T-helper 17 cell (primary cell): ENCODE measurements at regions not wholly inside any gene's neighbourhood (a gene's known extent, or its start where the extent isn't known, plus 50 kb on each side); places are given as distances from the start of the nearest gene placed in this dataset.
"Not testable (repeated sequence)": the region's sequence is repeated elsewhere in the genome, so short reads cannot be mapped to it uniquely, and the experiment has no call there.

Experiments
- ATAC-seq: fragments of 150-1000 bp; cut with Tn5 transposase; 2 replicates; pipeline ENCODE4 v1.10.0; 2021; ENCODE audit warnings: mild to moderate bottlenecking, moderate library complexity
- DNase-seq, 3 donors: peaks; one replicate each; pipeline versions ENCODE4 v3.0.0 to v3.0.0-alpha.2; 2020 to 2021
- H3K9me3 ChIP-seq: one replicate; pipeline ENCODE4 v1.7.0; 2013; ENCODE audit warnings: low read length, mild to moderate bottlenecking; ENCODE audit not compliant: control insufficient read depth, poor library complexity, severe bottlenecking
- H3K27ac Mint-ChIP-seq: one replicate; pipeline ENCODE4 v1.8.0; 2022; ENCODE audit warnings: mild to moderate bottlenecking, moderate library complexity, mixed read lengths
- H3K27me3 Mint-ChIP-seq: one replicate; pipeline ENCODE4 v1.8.0; 2022; ENCODE audit warnings: mixed read lengths
- H3K36me3 Mint-ChIP-seq: one replicate; pipeline ENCODE4 v1.8.0; 2022; ENCODE audit warnings: low read depth, mixed read lengths
- H3K4me1 Mint-ChIP-seq: one replicate; pipeline ENCODE4 v1.8.0; 2022; ENCODE audit warnings: mild to moderate bottlenecking, mixed read lengths
- H3K4me3 Mint-ChIP-seq: one replicate; pipeline ENCODE4 v1.8.0; 2022; ENCODE audit warnings: mild to moderate bottlenecking, moderate library complexity, mixed read lengths

DNA sequence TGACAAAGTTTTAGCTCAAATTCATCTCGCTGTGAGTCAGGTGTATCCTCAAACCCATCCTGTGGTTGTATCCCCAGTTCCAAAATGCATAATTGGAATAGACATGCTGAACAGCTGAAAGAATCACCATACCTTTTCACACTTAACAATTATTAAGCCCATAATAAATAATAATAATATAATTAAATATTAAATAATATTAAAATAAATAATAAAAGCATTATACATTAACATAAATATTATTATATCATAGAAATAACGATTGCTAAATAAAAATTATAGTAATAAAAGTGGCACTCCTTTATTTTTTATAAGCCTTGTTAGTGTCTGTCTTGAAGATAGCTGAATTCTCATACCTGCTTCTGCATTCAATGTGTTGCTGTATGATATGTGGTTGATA lies 257.5 kb upstream of the B3GALT2 start:
- DNase-seq = no peak
- ATAC-seq = no peak
- Mint-ChIP-seq H3K27ac (no peak overlapping the region), H3K36me3 (peaks cover 5% of the 10 kb centered on the region), H3K4me1 (peaks cover 6% of the 10 kb centered on the region), H3K27me3 (no peaks in the 10 kb centered on the region), H3K4me3 (no peak overlapping the region)
- no peaks in the 10 kb centered on the region for H3K9me3 ChIP-seq

DNA sequence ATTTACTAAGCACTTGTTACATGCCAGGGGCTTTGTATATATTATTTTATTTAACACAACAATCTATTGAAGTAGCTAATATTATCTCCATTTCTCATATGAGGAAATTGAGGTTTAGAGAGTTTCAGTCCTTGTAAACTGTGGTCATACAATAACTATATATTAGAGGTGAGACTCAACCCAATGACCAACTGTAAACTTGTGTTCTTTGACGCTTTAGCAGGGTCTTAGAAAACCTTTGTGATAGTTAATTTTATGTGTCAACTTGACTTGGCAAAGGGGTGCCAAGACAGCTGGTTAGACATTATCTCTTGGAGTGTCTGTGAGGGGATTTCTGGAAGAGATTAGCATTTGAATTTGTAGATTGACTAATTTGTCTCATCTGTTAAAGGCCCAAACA lies 252.4 kb upstream of the B3GALT2 start:
- H3K9me3 ChIP-seq = no peaks in the 10 kb centered on the region
- Mint-ChIP-seq H3K4me3 (no peak overlapping the region), H3K27ac (peak overlapping the region; percentile 87), H3K27me3 (no peaks in the 10 kb centered on the region), H3K4me1 (peaks cover 5% of the 10 kb centered on the region), H3K36me3 (peaks cover 8% of the 10 kb centered on the region)
- DNase-seq (no peak), ATAC-seq (no peak)

DNA sequence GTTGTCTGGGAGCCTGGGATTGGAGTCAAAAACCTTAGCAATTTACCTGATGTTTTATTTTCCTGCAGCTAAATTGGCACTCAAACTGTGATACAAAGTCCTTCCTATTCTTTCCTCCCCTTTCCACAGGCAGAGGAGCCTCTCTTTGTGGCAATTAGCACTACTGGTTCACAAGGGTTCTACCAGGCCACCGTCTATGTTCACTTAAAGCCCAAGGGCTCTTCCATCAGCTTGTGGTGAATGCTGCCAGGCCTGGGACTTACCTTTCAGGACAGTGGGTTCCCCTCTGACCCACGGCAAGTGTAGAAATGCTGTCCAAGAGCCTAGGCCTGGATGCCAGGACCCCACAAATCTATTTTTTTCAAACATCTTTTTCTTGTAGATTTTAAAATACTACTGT lies 251.9 kb upstream of the B3GALT2 start:
- peaks cover 8% of the 10 kb centered on the region for H3K36me3 Mint-ChIP-seq
- no peak overlapping the region for H3K4me3 Mint-ChIP-seq
- H3K4me1 Mint-ChIP-seq = peaks cover 5% of the 10 kb centered on the region
- no peaks in the 10 kb centered on the region for H3K9me3 ChIP-seq
- no peaks in the 10 kb centered on the region for H3K27me3 Mint-ChIP-seq
- ATAC-seq = no peak
- no peak for DNase-seq
- peak overlapping the region; percentile 87 for H3K27ac Mint-ChIP-seq

DNA sequence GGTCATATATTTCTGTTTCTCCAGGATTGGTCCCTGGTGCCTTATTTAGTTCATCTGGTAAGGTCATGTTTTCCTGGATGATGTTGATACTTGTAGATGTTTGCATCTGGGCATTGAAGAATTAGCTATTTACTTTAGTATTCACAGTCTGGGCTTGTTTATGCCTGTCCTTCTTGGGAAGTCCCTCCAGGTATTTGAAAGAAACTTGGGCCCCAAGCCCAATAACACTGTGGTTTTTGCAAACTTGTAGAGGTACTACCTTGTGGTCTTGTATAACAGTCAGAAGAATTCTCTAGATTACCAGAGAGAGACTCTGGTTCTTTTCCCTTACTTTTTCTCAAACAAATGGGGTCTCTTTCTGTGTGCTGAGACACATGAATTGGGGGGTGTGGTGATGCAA lies 251.4 kb upstream of the B3GALT2 start:
- Mint-ChIP-seq H3K4me3 (no peak overlapping the region), H3K36me3 (peaks cover 7% of the 10 kb centered on the region), H3K4me1 (peaks cover 5% of the 10 kb centered on the region), H3K27me3 (no peaks in the 10 kb centered on the region), H3K27ac (peak overlapping the region; percentile 87)
- no peaks in the 10 kb centered on the region for H3K9me3 ChIP-seq
- ATAC-seq (peak; percentile 96), DNase-seq (no peak)

DNA sequence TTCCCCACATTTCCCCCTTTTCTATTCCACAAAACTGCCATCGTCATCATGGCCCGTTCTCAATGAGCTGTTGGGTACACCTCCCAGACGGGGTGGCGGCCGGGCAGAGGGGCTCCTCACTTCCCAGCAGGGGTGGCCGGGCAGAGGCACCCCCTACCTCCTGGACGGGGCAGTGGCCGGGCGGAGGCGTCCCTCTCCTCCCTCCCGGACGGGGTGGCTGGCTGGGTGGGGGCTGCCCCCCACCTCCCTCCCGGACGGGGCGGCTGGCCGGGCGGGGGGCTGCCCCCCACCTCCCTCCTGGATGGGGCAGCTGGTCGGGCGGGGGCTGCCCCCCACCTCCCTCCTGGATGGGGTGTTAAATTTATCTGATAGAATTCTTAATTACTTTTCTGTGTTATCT lies 250.9 kb upstream of the B3GALT2 start:
- not testable (repeated sequence) for H3K36me3 Mint-ChIP-seq, H3K27me3 Mint-ChIP-seq, H3K4me1 Mint-ChIP-seq, H3K9me3 ChIP-seq, DNase-seq, H3K4me3 Mint-ChIP-seq, ATAC-seq
- H3K27ac Mint-ChIP-seq = peak overlapping the region; percentile 87

DNA sequence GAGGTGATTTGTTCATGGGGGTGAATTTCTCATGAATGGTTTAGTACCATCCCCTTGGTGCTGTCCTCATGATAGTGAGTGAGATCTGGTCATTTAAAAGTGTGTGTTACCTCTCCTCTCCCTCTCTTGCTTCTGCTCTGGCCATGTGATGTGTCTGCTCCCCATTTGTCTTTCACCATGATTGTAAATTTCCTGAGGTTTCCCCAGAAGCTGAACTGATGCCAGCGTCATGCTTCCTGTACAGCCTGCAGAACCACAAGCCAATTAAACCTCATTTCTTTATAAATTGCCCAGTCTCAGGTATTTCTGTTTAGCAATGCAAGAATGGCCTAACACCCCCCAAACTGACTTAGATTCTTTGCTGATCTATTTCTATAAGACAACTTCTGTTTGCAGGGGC lies 249.4 kb upstream of the B3GALT2 start:
- peaks cover 2% of the 10 kb centered on the region for H3K36me3 Mint-ChIP-seq
- no peak overlapping the region for H3K27ac Mint-ChIP-seq
- no peaks in the 10 kb centered on the region for H3K27me3 Mint-ChIP-seq
- H3K4me1 Mint-ChIP-seq = peaks cover 5% of the 10 kb centered on the region
- no peak for DNase-seq
- no peak overlapping the region for H3K4me3 Mint-ChIP-seq
- ATAC-seq = no peak
- no peaks in the 10 kb centered on the region for H3K9me3 ChIP-seq

DNA sequence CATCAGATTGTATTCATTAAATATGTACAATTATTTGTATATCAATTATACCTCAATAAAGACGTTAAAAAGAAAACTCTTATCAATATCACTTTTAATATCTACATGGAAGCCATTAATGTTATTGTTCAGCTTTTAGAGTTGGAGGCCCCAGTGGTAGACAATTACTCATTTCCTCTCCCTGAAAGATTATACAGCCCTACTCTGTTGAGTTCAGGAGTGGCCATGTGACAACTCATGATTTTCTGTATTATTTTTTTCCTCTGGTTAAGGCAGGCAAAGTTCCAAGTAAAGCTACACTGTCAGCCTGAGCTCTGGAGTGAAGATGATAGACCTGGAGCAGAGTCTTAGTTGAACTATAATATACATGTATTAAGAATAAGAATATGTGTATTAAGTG lies 247.9 kb upstream of the B3GALT2 start:
- Mint-ChIP-seq H3K27me3 (no peaks in the 10 kb centered on the region), H3K4me3 (no peak overlapping the region), H3K36me3 (peaks cover 2% of the 10 kb centered on the region), H3K27ac (no peak overlapping the region), H3K4me1 (peaks cover 5% of the 10 kb centered on the region)
- DNase-seq (no peak), ATAC-seq (no peak)
- H3K9me3 ChIP-seq = no peaks in the 10 kb centered on the region

DNA sequence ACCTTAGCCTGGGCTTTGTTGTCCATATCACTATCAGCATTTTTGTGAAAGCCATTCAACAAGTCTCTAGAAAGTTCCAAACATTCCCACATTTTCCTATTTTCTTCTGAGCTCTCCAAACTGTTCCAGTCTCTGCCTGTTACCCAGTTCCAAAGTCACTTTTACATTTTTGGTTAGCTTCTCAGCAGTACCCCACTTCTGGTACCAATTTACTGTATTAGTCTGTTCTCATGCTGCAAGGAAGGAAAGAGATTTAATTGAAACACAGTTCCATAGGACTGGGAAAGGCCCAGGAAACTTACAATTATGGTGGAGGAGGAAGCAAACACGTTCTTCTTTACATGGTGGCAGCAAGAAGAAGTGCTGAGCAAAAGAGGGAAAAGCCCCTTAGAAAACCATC lies 247.2 kb upstream of the B3GALT2 start:
- no peak overlapping the region for H3K27ac Mint-ChIP-seq
- no peaks in the 10 kb centered on the region for H3K27me3 Mint-ChIP-seq
- H3K4me3 Mint-ChIP-seq = no peak overlapping the region
- ATAC-seq = no peak
- H3K36me3 Mint-ChIP-seq = peaks cover 2% of the 10 kb centered on the region
- peaks cover 2% of the 10 kb centered on the region for H3K4me1 Mint-ChIP-seq
- DNase-seq = no peak
- no peaks in the 10 kb centered on the region for H3K9me3 ChIP-seq

DNA sequence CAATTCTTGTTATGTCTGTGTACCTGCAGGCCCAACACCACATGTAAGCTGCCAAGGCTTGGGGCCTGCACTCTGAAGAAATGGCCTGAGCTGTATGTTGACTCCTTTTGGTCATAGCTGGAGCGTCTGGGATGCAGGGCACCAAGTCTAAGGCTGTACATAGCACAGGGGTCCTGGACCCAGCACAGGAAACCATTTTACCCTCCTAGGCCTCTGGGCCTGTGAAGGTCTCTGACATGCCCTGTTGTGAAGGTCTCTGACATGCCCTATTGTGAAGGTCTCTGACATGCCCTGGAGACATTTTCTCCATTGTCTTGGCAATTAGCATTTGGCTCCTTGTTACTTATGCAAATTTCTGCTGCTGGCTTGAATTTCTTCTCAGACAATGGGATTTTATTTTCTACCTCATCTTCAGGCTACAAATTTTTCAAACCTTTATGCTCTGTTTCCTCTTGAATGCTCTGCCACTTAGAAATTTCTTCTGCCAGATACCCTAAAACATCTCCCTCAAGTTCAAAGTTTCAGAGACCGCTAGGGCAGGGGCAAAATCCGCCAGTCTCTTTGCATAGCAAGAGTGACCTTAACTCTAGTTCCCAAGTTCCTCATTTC lies 246.7 kb upstream of the B3GALT2 start:
- H3K9me3 ChIP-seq = no peaks in the 10 kb centered on the region
- DNase-seq (no peak), ATAC-seq (no peak)
- peaks cover 2% of the 10 kb centered on the region for H3K4me1 Mint-ChIP-seq
- H3K27ac Mint-ChIP-seq = no peak overlapping the region
- H3K36me3 Mint-ChIP-seq = peaks cover 2% of the 10 kb centered on the region
- H3K4me3 Mint-ChIP-seq = no peak overlapping the region
- no peaks in the 10 kb centered on the region for H3K27me3 Mint-ChIP-seq

DNA sequence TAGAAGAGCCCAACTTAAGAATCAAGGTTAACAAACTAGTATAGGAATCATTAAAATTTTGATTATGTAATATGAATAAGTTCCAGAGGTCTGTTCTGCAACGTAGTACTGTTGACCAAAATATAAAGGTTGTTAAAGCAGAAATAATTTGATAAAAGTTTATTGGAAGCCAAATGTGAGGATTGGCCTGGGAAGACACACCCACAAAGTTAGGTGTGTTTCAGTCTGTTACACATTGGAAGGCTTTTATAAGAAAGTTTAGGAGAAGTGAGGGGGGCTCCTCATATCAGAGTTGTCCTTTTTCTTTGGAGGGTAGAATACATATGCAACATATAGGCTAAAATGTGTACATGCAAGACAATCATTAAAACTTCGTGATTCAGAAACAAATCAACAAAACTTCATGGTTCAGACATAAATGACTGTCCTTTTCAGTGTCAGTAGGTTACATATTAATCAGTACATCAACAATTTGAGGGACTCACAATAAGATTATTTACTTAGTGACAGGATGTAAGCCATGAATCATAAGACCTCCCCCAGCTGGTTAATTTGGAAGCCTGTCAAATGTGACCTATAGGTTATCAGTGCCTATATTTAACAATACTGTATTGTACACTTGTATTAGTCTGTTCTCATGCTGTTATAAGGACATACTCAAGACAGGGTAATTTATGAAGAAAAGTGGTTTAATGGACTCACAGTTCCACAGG lies 245.0 kb upstream of the B3GALT2 start:
- H3K4me1 Mint-ChIP-seq = peaks cover 5% of the 10 kb centered on the region
- no peak overlapping the region for H3K27ac Mint-ChIP-seq
- no peaks in the 10 kb centered on the region for H3K27me3 Mint-ChIP-seq

DNA sequence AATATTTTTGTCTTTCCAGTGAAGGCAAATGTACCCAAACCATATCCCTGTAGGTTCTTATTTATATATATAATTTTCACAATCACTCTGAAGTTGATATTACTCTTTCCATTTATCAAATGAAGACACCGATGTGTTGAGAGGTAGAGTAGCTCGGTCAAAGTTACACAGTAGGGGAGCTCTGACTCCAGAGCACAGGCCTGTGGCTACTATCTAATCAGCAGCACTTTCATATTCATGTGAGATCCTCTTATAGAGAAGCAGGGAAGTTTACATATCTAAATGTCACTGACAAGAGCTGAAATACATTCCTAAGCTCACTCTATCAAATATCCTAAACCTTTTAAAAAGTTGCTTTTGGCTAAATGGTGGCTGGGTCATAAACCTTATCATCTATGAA lies 241.1 kb upstream of the B3GALT2 start:
- H3K36me3 Mint-ChIP-seq = no peaks in the 10 kb centered on the region
- DNase-seq = no peak
- H3K4me3 Mint-ChIP-seq = no peak overlapping the region
- ATAC-seq = no peak
- H3K9me3 ChIP-seq = no peaks in the 10 kb centered on the region
- peaks cover 9% of the 10 kb centered on the region for H3K4me1 Mint-ChIP-seq
- H3K27me3 Mint-ChIP-seq = no peaks in the 10 kb centered on the region
- H3K27ac Mint-ChIP-seq = peak overlapping the region; percentile 14

More for the DNA sequence above, 245.0 kb upstream of the B3GALT2 start:
- no peak for ATAC-seq
- Mint-ChIP-seq H3K4me3 (no peak overlapping the region), H3K36me3 (peaks cover 2% of the 10 kb centered on the region)
- no peak for DNase-seq
- no peaks in the 10 kb centered on the region for H3K9me3 ChIP-seq

DNA sequence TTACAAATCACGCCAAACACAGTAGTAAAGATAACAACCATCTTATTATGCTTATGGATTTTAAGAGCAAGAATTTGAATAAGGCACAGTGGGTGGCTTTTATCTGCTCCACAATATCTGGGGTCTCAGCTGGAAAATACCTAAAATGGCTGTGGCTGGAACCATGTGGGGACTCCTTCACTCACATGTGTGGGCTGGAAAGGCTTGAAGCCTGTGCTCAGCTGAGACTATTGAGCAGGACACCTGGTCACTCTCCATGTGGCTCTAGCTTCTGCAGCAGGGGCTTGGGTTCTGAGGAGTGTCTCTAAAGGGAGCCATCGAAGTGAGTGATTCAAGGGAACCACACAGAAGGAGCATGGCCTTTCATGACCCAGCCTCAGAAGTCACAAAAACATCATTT lies 239.6 kb upstream of the B3GALT2 start:
- Mint-ChIP-seq H3K4me1 (peaks cover 9% of the 10 kb centered on the region), H3K4me3 (no peak overlapping the region), H3K36me3 (no peaks in the 10 kb centered on the region), H3K27me3 (no peaks in the 10 kb centered on the region), H3K27ac (peak overlapping the region; percentile 69)
- ATAC-seq (no peak), DNase-seq (no peak)
- no peaks in the 10 kb centered on the region for H3K9me3 ChIP-seq

DNA sequence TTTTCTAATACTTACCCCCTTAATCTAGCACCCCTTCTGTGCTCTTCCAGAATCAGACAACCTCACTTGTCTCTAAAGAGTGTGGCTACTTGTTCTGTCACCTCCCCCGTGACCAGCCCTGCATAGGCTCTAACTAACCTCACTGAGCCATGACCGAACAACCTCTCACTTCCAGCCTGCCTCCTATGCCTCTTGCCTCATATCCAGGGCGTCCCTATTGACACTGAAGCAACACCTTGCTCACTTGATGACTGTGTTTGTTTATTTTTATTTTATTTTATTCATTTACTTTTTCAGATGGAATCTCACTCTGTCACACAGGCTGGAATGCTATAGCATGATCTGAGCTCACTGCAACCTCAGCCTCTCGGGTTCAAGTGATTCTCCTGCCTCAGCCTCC lies 235.1 kb upstream of the B3GALT2 start:
- Mint-ChIP-seq H3K27ac (peak overlapping the region; percentile 56), H3K4me3 (no peak overlapping the region), H3K36me3 (no peaks in the 10 kb centered on the region), H3K4me1 (peaks cover 32% of the 10 kb centered on the region), H3K27me3 (no peaks in the 10 kb centered on the region)
- no peak for DNase-seq
- no peaks in the 10 kb centered on the region for H3K9me3 ChIP-seq
- no peak for ATAC-seq

DNA sequence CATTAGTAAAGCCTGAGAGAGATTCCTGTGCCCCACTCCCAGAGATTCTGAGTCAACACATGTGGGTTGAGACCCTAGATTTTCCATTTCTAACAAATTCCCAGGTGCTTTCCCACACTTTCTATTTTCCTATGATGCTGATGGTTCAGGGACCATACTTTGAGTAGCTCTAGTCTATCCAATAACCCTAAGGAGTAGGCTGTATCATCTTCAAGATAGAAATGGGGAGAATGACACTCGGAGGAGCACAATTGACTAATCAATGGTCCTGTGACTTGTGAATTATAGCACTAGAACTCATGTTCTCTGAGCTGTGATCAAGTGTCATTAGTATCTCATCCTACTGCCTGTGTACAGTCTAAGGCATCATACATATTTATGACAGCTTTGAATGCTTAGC lies 232.9 kb upstream of the B3GALT2 start:
- peak overlapping the region; percentile 94 for H3K4me3 Mint-ChIP-seq

More for the DNA sequence above, 232.9 kb upstream of the B3GALT2 start:
- Mint-ChIP-seq H3K27me3 (no peaks in the 10 kb centered on the region), H3K27ac (peak overlapping the region; percentile 97), H3K4me1 (peaks cover 38% of the 10 kb centered on the region), H3K36me3 (no peaks in the 10 kb centered on the region)
- no peak for ATAC-seq
- no peak for DNase-seq
- no peaks in the 10 kb centered on the region for H3K9me3 ChIP-seq
